ENCODE measurements at regions not wholly inside any gene's neighbourhood (a gene's known extent, or its start where the extent isn't known, plus 50 kb on each side); places are given as distances from the start of the nearest gene placed in this dataset.

DNA sequence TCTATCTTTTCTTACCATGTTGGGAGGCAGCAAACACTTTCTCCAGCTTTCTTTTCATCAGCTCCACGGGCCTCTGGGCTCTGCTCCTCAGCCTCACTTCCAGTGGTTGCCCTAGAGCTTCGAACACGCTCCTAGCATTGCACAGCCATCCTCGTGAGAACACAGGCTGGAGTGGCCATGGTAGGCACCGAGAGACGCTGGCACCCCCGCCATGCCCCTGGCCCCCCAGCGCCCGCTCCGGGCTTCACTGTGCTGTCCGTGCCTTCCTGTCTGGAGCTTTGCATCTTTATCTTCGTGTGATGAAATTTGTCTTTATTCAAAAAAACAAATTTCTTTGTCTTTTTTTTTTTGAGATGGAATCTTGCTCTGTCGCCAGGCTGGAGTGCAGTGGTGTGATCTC lies 352.2 kb downstream of the TMEM121 start:
- TF ChIP-seq, protein P1, sequence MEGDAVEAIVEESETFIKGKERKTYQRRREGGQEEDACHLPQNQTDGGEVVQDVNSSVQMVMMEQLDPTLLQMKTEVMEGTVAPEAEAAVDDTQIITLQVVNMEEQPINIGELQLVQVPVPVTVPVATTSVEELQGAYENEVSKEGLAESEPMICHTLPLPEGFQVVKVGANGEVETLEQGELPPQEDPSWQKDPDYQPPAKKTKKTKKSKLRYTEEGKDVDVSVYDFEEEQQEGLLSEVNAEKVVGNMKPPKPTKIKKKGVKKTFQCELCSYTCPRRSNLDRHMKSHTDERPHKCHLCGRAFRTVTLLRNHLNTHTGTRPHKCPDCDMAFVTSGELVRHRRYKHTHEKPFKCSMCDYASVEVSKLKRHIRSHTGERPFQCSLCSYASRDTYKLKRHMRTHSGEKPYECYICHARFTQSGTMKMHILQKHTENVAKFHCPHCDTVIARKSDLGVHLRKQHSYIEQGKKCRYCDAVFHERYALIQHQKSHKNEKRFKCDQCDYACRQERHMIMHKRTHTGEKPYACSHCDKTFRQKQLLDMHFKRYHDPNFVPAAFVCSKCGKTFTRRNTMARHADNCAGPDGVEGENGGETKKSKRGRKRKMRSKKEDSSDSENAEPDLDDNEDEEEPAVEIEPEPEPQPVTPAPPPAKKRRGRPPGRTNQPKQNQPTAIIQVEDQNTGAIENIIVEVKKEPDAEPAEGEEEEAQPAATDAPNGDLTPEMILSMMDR (IDR thresholded peaks at IDR 0.05): no peak
- TF ChIP-seq POLR2A (IDR thresholded peaks at IDR 0.05): no peak
- Histone ChIP-seq H3K4me3 (no peak overlapping the region), H3K9me3 (no peaks in the 10 kb centered on the region), H3K36me3 (ENCODE audit: low read depth, missing control alignments) (no peaks in the 10 kb centered on the region), H3K4me1 (no peaks in the 10 kb centered on the region), H3K27me3 (no peaks in the 10 kb centered on the region), H3K27ac (no peak overlapping the region)
- no peak for DNase-seq
- intact Hi-C loops (cut with DNase I; ENCODE audit: low total_unique reads): no loop called here
- 90 to 91% methylated on average over 13 of the region's 13 CpGs for WGBS, 2 donors

DNA sequence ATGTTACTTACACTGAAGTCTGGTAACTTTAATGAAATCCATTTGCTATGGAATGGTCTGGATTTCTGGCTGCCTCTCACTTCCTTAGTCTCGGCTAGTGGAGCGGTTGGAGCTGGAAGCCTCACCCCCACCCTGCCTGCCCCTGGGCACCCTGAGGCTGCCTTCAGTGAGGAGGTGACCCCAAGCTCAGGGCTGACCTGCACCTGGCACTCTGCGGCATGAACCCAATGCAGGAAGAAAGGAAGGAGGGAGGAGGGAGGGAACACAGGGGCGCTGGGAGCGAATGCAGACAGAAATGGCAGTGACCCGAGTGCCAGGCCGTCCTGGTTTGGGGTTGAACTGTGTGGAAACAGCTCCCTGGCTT lies 353.1 kb downstream of the TMEM121 start:
- WGBS, 2 donors: 75 to 89% methylated on average over 6 to 7 of the region's 7 CpGs
- intact Hi-C loops (cut with DNase I; ENCODE audit: low total_unique reads): no loop called here
- TF ChIP-seq POLR2A (IDR thresholded peaks at IDR 0.05): no peak
- TF ChIP-seq, protein P1 (IDR thresholded peaks at IDR 0.05): no peak

DNA sequence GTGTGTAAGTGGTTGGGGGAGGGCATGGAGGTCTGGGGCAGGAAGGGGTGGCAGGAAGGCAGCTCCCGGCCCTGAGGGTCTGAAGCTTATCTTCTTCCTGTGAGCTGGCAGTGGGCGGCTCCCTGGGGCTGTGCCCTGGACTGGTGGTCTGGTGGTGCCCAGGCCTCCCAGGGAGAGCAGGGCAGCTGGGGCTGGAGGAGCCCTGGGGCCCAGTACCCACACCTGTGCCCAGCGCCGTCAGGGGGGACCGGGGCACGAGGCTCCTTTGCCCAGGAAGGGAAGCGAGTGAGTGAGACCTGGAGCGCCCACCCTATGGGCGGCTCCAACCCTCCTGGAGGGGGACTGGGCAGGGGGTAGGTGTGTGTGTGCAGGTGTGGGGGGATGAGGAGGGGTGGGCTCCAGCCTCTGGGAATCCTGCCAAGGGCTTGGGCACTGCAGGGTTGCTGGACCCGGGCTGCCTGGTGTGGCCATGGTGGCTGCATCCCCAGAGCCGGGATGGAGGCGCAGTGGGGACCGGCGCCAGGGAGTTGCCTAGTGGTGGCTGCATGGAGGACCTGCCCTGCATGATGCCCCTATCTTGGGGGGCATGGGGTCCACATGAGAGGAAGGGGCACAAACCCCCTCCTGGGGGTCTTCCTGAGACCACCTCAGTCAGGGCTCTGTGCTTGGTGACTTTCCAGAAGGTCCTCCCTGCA lies 353.6 kb downstream of the TMEM121 start:
- H3K9me3 ChIP-seq: no peaks in the 10 kb centered on the region
- no peaks in the 10 kb centered on the region for H3K4me1 ChIP-seq
- TF ChIP-seq, protein P1 (IDR thresholded peaks at IDR 0.05): no peak
- no peak for TF ChIP-seq POLR2A (IDR thresholded peaks at IDR 0.05)
- H3K27ac ChIP-seq: no peak overlapping the region
- H3K4me3 ChIP-seq: no peak overlapping the region
- intact Hi-C loops (cut with DNase I; ENCODE audit: low total_unique reads): no loop called here
- H3K27me3 ChIP-seq: no peaks in the 10 kb centered on the region
- no peaks in the 10 kb centered on the region for H3K36me3 ChIP-seq (ENCODE audit: low read depth, missing control alignments)
- 78% methylated on average over 14 of the region's 14 CpGs; no CpG with 5 or more reads in 1 of the 2 donors for WGBS, 2 donors
- no peak for DNase-seq

More for the DNA sequence above, 353.1 kb downstream of the TMEM121 start:
- Histone ChIP-seq H3K27ac (no peak overlapping the region), H3K4me1 (no peaks in the 10 kb centered on the region), H3K27me3 (no peaks in the 10 kb centered on the region), H3K9me3 (no peaks in the 10 kb centered on the region), H3K36me3 (ENCODE audit: low read depth, missing control alignments) (no peaks in the 10 kb centered on the region), H3K4me3 (no peak overlapping the region)
- DNase-seq: no peak

DNA sequence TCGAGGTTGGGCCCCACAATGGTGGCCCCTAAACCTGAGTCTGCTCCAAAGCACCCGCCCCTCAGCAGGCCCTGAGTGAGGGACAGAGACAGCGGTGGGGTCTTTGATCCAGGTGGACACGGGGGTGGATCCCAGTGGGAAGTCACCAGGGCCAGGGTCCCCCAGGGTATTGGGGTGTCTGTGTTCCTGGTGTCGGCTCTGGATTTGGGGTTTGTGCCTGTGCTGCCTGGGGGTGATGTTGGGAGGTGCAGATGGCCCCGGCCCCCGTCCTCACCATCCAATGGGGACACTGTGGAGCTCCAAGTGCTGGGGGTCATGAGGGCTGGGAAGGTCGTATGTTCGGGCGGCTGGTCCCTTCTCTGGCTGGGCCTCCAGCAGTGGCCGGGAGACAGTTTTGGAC lies 354.2 kb downstream of the TMEM121 start:
- intact Hi-C loops (cut with DNase I; ENCODE audit: low total_unique reads): no loop called here
- no peak for DNase-seq
- 81% methylated on average over 11 of the region's 11 CpGs; no CpG with 5 or more reads in 1 of the 2 donors for WGBS, 2 donors

More for the DNA sequence above, 354.2 kb downstream of the TMEM121 start:
- Histone ChIP-seq H3K9me3 (no peaks in the 10 kb centered on the region), H3K4me1 (no peaks in the 10 kb centered on the region), H3K36me3 (ENCODE audit: low read depth, missing control alignments) (no peaks in the 10 kb centered on the region), H3K27ac (no peak overlapping the region), H3K27me3 (no peaks in the 10 kb centered on the region), H3K4me3 (no peak overlapping the region)
- no peak for TF ChIP-seq POLR2A (IDR thresholded peaks at IDR 0.05)
- TF ChIP-seq, protein P1 (IDR thresholded peaks at IDR 0.05): no peak

Data from testis (tissue), 2 donors.